ENCODE measurements at regions not wholly inside any gene's neighbourhood (a gene's known extent, or its start where the extent isn't known, plus 50 kb on each side); places are given as distances from the start of the nearest gene placed in this dataset.

GRCh38 chr13:89708013-89708412 lies 1639.5 kb upstream of the MIR17HG start:
- TF ChIP-seq TAF1 (IDR thresholded peaks at IDR 0.05; ENCODE audit: borderline replicate concordance, low read depth, low read length) (no peak), POLR2A (IDR thresholded peaks at IDR 0.05; ENCODE audit: low read depth, low read length) (no peak), POLR2AphosphoS5 (IDR thresholded peaks at IDR 0.05; ENCODE audit: low read depth, low read length) (no peak)

Measured in GM12892 (cell line).